Gastroesophageal sphincter (tissue), 3 donors: ENCODE measurements at regions not wholly inside any gene's neighbourhood (a gene's known extent, or its start where the extent isn't known, plus 50 kb on each side); places are given as distances from the start of the nearest gene placed in this dataset.

Experiments used
- CTCF ChIP-seq, 4 experiments: fragments of 200-600 bp in 2 of 4; fragments of 450-650 bp in 2 of 4; sonication (generic) in 1 of 4; IDR thresholded peaks; one replicate each; pipeline ENCODE4 v1.5.1; 2017 to 2019; ENCODE audit warnings: antibody characterized with exemption in 4 of 4, mild to moderate bottlenecking in 2 of 4, moderate library complexity in 2 of 4
- POLR2A ChIP-seq, 2 donors: fragments of 450-650 bp; IDR thresholded peaks; one replicate each; pipeline ENCODE4 v1.6.1; 2017; ENCODE audit warnings: antibody characterized with exemption in 2 of 2, mild to moderate bottlenecking in 2 of 2, moderate library complexity in 1 of 2

DNA sequence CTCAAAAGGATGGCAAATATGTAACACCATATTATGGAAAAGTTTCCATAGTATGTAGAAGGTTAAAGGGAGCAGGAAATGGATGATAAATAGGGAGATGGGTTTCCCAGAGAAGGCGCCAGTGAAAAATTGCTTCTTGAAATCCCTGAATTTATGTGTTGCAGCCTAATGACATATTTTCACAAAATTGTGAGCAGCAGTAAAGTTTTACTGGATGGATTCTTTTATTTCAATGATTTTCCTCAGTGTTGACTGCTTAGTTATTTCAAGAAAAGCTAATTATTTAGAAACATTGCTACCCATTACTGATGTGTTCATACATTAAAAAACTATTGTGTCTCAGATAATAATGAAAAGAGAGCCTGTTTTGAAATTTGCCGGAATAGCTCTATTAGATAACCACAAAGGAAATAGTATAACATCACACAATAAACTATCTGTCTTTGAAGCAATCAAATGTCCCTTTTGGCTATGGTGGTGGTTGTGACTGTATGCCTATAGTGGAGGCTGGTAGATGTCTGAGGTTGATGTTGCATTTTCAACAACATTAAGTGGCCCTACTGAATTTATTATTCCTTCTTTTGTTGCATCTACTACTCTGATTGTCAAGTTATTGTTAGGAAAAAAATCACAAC lies 169.9 kb upstream of the HAND2 start:
- TF ChIP-seq POLR2A (IDR thresholded peaks at IDR 0.05) (no peak), CTCF (IDR thresholded peaks at IDR 0.05) (no peak)
